ENCODE measurements at regions not wholly inside any gene's neighbourhood (a gene's known extent, or its start where the extent isn't known, plus 50 kb on each side); places are given as distances from the start of the nearest gene placed in this dataset.

DNA sequence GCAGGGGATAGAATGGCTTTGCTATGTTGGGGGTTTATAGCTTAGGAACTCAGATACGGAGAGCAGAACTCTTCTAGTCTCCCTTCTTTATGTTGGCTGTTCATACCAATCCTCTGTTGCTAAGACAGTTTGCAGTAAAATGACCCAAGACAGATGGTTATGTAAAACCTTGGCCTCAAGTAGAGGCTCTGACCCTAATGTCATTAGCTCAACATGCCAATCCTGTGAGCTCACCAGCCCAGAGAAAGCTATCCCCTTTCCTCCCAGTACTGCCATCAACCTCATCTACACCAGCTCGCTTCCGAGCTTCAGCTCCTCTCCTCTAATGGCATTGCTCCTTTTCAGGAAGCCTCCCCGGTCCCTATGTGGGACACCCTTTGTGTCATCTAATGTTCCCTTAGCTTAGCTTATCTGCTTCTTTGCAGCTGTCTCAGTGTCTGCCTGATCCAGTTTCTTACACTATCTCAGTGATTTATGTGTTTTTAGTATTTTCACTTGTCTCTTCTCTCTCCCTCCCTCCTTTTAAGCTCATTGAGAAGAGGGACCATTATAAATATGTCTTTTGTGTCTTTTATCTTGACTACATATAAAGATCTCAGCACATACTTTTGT lies 281.3 kb upstream of the CLINT1 start:
- DNase-seq, result no peak

DNA sequence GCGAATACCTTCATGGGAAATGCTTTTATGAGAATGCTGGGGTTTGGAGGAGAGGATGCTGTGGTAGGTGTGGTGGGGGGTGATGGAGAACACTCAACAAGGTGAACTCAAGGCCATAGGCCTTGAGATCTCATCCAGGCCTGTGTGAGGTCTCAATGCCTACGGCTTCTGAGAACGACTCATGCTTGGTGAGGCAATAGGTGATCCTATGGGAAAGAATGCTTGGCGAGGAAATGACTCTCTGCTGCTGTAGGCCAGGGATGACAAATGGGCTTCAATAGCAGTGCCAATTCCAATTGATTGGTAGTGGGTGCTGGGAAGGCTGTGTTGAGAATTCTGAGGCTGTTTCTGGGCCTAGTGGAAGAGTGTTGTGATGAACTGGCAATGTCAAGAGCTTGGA lies 280.2 kb upstream of the CLINT1 start:
- no peak for DNase-seq

DNA sequence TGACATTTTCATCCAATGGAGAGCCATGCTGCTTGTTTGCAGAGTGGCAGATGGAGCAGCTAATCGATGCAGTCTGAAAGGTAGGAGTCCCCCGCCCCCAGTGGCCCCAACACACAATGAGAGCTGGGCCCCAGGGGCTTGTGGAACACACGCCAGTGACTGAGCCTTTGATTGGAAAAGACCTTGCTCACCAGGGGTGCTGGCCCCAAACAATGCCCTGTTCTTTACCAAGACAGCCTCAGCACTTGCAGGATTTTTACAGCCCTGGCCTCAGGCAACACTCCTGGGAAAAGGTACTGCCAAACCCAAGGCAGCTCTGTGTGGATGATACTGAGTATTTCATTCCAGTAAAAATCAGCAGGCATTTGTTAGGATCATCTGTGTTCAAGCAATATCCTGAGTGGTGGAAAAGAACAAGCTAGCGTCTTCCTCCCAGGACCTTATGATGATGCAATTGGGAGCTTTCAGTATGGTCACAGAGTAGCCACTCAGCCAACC lies 276.8 kb upstream of the CLINT1 start:
- DNase-seq, result no peak

DNA sequence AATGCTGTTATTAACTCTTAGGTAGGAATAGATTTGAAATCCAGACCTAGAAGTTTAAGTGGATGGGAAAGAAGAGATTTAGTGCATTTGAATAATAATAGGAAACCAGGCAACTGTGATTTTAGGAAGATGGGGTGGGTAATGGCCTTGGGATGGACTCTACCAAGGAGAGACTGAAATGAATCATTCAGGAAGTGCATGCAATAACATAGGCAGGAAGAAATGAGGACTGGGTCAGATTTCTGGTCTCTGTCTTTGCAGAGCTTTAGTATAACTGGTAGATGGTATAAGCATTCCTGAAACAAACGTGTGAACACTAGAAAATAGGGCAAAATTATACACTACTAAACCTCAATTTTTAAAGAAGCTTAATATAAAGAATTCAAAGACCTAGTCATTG lies 274.4 kb upstream of the CLINT1 start:
- no peak for DNase-seq

DNA sequence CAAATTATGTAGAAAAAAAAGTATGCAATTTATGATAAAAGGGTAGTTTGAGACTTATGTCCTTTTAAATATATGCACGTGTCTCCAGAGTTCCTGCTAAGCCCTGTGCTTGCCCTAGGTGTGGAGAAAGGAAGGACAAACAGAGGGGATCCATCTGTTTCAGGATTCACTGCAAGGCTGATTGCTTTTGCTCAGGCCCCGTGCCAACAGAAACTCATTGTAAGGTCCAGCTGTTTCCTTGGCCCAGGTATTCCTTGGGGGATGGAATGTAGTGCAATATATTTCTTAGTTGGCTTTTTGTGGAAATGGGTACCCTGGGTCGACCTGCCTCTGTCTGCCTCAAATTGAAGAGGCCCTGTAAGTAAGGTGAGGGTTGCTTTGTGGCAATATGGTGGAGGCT lies 268.6 kb upstream of the CLINT1 start:
- no peak for DNase-seq

DNA sequence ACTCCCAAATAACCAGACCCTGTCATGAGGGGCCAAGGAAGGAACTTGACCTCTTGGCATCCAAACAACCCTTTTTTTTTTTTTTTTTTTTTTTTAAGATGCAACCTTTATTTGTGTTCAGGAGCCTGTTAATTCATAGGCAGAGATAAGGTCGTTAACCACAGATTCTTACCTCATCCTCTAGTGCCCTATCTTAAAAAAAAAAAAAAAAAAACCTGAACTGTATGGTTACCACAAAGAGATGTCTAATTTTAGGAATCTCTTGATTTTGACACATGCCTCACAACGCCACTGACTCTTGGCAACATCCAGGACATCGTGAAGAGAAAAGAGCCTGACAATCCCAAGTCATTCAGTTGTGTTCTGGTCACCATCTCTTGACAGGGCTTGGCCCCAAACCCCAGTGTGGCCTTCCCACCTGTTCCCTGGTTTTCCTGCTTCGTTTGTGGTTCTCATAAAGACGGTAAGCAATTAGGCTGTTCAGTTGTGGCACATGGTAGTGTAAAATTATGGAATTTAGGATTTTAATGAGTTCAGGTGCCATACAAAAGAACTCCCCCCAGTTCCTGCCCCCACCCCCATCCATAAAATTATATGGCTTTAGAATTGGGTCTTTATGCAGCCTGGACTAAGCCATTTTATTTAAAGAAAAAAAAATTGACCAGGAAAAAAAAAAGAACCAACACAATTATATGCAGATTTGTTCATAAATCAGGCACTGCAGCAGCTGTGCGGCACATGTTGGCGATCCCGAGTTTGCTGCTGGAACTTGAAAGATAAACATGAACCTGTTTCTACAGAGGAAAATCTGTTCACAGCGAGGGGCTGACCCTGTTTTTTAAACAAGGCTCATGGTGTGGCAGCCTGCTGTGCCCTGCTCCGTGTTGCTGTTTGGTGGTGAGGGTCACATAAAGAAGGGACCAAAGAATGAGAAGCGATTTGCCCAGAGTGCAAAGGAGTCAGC lies 267.8 kb upstream of the CLINT1 start:
- no peak for DNase-seq

DNA sequence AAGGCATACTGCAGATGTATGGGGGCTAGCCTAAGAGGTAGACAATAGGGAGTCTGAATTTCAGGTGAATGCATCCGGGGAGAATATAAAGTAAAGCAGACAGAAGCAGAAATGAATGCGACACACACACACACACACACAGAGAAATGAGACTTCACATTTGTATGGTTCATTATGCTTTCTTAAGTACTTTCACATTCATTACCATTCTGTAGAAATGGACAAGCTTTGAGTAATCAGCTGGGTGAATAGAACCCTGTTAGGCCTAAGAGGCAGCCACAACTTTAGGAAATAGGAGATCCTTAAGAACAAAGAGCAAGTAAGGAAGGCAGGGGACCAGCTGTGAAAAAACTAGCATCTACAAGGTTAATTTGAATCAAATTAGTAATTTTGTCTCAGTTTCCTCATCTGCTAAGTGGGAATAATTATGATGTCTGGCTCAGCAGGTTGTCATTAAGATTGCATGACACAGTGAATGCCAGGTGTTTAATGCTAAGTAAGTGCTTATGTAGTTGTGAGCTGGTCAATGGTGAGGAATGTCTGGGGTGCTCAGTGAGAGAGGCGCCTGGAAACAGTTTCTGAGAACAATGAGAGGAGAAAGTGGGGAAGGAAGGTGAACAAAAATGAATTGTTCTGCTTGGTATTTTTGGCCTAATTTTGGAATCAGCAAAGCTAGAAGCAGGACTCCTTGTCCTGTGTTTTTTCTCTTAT lies 265.8 kb upstream of the CLINT1 start:
- no peak for DNase-seq

DNA sequence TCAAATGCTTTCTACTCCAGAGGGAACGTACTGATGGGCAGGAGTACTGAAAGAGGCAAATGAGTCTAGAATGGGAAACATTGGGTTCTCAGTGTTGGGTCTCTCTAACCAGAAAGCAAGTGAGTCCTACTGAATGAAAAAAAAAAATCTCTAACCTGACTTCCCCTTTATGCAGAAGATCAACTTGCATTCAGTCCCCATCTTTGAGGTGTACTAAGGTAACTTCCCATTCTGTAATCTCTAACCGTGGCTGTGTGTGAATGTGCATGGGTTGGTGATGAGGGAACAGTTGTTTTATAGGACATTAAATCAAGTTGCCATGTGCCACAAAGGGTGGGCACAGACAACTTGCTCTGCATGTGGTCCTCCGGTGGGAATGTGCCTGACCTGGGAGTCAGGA lies 264.6 kb upstream of the CLINT1 start:
- DNase-seq, result no peak

DNA sequence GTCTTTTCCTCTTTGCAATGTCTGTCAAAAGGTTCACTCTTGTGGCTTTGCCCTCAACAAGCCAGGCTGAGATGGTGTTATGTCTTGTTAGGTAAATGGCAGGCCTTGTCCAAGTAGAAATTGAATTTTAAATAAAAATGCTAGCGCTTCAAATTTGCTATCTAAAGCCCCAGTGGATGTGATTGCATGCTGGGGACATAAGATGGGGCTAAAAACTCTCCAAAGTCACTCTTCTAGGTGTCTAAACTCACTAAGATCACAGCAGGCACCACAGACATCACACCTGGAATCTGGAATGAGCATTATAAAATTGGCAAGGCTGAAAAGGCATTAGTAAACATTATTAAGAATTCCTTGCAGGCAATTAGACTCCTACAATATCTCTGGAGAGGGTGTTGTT lies 262.7 kb upstream of the CLINT1 start:
- DNase-seq, result no peak

DNA sequence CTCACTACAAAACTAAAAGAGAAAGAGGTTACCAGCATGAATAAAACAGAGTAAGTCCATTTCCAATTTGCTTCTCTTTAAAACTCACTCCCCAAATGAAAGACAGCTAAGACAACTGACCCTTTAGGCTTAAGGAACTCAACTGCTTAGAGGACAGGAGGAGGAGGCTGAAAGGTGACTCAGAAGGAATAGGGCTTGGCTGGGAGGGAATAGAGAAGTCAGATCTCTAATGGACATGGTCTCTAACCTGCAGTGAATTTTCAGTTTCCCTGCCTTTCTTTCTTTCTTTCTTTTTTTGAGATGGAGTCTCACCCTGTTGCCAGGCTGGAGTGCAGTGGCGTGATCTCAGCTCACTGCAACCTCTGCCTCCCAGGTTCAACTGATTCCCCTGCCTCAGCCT lies 261.8 kb upstream of the CLINT1 start:
- no peak for DNase-seq

DNA sequence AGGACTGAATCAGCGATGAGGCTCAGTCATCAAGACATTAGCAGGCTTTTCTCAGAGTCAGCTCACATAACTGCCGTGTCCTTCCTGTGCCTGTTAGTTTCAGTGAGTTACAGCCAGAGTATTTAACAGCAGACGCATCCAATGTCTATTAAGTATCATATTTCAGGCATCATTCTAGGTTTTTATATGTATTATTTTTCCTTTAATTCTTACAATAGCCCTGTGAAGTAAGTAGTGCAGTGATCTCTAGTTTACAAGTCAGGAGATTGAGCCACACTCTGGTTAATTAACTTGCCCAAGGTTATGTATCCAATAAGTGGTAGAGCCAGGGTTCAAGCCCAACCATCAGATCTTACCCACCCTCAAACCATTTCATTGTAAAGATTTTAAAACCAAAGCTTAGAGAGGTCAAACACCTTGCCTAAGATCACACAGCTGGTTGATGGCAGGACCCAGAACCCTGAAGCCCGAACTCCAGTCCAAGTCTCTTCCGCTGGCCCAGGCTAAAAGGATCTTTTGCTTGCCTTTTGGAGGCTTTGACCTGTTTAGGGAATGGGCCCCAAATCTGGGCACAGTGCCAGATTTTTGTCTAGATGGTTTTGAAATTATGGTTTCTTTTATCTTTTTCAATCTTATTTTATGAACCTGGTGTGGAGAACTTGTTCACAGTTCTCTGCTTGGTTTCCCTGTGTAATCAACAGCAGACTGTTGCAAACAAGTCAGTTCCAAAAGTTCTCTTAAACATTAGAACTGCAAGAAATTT lies 261.2 kb upstream of the CLINT1 start:
- no peak for DNase-seq

DNA sequence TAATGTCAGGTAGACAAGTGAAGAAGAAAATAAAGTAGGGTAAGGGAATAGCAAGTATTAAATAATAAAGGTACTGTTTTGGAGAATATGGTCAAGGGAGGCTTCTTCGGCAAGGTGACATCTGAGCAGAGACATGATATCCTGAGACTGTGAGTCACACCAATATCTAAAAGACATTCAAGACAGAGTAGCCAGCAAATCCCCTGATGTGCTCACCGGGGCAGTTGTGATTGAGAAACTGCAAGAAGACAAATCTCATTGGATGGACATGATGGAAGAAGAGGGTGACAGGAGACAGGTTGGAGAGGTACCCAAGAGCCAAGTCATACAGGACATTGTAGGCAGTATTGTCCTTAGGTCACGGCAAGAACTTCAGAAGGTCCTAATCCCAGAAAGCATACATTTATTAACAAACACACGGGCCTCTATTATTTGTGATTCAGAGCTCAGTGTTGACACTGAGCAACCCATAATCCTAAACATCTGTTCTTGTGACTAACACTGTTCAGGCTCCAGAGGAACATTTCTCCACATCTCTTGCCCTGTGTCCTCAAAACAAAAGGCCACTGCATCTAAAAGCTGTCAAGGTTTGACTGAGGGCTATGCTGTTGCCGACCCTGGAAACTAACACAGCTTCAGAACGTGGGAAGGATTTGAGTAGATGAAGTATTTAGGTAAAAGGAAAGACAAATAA lies 258.7 kb upstream of the CLINT1 start:
- DNase-seq, result no peak

DNA sequence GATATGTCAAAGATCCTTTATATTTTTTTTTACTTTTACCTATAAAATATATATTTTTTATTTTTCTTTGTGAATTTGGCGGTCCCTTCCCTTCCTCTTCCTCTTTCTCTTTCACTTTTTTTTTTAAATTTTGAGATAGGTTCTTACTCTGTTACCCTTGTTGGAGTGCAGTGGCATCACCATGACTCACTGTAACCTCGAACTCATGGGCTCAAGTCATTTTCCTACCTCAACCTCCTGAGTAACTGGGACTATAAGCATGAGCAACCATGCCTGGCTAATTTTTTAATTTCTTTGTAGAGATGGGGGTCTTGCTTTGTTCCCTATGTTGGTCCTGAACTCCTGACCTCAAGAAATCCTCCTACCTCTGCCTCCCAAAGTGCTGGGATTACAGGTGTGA lies 258.0 kb upstream of the CLINT1 start:
- no peak for DNase-seq

DNA sequence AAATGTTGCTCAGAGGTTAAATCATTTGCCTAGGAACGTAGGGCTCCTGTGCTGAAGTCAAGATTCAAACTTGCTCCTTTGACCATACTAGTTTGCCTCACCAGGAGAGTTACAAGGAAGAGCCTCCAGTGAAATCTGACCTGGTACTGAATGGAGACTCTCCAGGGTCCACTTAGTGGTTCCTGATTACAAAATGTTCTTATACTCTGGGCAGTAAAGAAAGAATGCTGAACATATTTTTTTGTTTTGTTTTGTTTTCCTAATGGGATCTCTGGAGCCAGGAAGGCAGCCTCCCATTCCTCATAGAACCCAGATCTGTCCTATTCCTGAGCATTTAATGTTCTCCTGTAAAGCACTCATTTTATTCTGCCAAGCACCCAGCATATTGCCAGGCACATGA lies 256.5 kb upstream of the CLINT1 start:
- no peak for DNase-seq

DNA sequence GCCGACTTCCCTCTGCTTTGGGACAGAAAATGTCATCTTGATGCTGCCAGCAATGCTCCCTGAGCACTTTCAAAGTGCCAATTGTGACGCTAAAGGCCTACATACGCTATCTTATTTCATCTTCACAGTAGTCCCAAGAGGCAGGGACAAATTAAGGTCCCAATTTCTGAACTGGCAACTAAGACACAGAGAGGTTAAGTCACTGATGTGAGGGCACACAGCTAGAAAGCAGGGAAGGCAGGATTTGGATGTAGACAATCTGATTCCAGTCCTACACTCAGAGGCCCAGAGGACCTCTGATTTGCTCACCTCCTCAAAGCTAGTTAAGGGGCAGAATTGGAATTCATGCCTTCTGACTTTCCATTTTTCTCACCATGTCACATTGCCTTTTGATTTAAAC lies 249.2 kb upstream of the CLINT1 start:
- no peak for DNase-seq

DNA sequence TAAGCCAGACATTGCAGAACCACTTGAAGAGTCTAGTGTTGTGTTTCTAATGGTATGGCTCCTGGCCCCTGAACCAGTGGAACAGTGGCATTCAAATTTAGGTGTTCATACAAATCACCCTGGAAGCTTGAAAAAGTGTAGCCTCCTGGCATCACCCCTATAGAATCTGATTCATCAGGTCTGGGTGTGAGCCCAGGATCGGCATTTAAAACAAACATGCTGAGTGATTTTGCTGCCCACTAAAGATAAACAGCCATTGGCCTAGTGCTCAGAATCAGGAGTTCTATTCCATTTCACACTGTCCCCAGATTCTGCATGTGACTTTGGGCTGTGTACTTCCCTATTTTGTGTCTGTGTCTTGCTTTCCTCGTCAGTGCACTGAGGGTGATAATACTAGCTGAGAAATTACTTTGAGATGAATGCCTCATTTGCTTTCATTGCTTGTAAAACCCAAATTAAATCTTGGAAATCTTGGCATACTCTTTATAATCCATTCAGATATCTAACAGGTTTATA lies 241.5 kb upstream of the CLINT1 start:
- no peak for DNase-seq

DNA sequence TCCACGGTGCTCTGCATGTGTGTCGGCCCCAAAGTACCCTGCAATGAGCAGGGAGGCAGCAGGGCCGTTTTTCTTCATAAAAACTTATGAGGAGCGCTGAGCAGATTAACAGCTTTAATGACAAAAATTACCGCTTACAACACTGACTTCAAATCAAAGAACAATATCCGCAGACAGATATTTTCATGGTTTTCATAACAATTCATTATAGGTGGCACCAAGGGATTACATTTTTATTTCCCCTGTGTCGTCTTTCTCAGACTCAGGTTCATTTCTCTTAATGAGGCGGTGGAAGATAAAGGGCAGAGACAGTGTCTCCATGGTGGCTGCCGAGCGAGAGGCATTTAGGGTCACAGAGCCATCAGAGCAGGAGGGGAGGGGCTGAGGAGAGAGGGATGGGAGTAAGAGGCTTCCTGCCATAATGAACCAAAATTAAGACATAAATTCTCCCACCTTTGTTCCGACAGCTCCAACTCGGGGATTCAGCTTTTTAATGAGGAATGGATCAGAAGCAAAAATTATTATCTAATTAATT lies 240.7 kb upstream of the CLINT1 start:
- DNase-seq, result no peak

DNA sequence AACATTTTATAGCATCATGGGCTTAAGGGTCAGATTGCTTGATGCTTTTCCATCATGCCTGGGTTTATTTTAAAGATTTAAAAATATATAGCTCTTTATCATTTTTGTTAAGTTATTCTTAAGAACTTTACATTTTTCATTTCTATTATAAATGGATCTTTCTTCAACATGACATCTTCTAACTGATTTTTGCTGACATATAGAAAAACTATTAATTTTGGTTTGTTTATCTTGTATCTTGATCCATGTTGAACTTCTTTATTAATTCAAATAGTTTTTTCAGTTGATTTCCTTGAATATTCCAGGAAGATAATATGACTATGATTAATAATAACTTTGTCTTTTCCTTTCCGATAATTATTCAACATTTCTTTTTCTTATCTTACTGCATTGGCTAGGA lies 237.9 kb upstream of the CLINT1 start:
- DNase-seq, result no peak

DNA sequence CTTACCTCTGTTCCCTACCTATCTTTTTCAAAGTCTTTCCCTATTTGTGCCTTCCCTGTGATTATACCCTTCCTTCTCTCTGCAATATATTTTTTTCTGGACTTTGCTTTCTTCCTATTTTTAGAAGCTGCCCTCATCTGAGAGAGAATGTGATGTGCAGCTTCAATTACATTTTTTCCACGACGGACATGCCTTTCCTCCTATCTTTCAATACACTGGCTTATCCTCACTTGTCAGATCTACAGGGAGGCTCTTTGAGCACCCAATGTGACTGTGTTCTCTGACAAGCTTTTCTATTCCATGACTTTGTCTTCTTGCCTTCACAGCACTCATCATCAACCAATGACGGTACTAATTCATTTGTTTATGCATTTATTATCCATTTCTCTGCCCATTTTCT lies 227.9 kb upstream of the CLINT1 start:
- DNase-seq, result no peak

DNA sequence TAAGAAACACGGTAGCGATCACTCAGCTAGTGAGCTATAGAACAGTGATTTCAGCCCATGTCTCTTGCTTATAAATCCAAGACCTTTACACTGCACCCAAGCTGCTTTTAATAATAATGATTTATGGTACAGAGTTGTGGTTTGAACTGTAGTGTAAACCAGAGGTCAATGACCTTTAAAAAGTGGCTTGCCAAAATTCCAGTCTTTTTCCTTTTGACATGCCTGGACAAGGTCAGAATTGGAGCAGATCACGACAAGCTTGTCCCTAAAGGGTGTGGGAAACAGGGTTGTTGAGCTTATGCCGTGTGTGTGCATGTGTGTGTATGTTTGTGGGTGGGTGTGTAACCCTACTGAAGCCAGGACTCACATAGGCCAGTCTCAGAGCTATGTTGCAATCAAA lies 225.3 kb upstream of the CLINT1 start:
- DNase-seq, result no peak

DNA sequence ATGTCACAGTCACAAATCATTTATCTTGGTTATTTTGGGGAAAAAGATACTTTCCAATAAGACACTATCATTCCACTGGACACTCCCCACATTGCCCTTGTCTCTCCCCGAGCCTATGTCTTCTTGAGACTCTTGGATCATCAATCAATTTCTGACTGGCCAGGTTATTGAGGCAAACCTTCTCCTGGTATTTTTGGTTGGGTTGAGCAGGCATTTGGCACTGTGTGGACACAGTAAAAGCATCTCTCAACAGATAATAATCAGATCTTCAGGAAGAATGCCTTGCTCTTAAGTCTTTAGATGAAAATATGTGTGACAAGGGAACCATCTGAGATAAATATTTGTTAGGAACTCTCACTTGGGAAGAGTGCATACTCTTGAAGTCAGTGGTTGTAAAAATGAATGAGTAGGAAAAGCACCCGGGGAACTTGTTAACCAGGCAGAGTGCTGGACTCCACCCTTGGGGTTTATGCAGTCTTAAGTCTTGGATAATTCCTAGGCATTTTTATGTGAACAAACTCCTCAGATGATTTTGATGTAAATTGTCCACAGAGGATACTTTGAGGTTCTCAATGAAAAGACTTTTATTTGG lies 223.8 kb upstream of the CLINT1 start:
- DNase-seq, result no peak

Data from activated CD4-positive, alpha-beta T cell treated with anti-CD3 and anti-CD28 coated beads for 1 hour (primary cell).